Body of pancreas (tissue), 4 donors: ENCODE measurements at regions not wholly inside any gene's neighbourhood (a gene's known extent, or its start where the extent isn't known, plus 50 kb on each side); places are given as distances from the start of the nearest gene placed in this dataset.

Experiments used
- POLR2A ChIP-seq, 3 donors: fragments of 450-650 bp; IDR thresholded peaks; one replicate each; pipeline ENCODE4 v1.6.1; 2016; ENCODE audit warnings: antibody characterized with exemption in 3 of 3, mild to moderate bottlenecking in 2 of 3
- TF ChIP-seq, protein P1 (sequence below), 7 experiments: fragments of 450-650 bp in 4 of 7; fragments of 200-600 bp in 3 of 7; sonication (generic) in 3 of 7; IDR thresholded peaks; one replicate each; pipeline ENCODE4 v1.5.1; 2016 to 2019; ENCODE audit warnings: antibody characterized with exemption in 7 of 7

DNA sequence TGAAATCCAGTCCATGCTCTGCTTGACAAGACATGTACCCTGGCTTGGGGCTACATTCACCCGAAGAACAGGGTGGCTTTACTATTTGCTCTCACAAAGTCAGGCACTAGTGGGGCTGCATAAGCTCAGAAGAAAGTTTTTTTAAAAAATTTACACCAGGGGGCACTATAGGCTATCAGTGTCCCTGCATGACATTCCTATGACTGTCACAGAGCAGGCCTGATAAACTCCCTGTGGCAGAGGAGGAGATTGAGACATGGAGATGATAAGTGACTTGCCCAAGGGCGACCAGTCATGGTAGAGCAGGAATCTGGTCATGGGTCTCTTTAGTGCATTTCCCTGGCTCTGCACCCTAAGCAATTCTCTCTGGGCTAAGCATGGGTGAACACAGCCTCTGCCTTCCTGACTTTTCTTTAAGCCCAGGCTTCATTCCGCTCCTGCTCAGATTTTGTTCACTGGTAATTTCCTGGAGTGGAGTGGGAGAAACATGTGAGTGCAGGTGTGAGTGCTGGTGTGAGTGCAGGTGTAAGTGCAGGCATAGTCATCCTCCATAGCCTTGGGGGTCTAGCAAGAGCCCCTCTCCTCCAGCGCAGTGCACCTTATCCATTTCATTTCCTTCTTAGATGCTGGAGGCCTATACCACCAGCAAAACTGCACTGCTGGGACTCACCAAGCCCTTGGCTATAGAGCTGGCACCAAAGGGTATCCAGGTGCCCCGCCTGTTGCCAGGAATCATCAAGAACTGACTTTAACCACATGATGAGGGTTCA is 91.6 kb downstream of the DHRS2 start:
- TF ChIP-seq, protein P1, sequence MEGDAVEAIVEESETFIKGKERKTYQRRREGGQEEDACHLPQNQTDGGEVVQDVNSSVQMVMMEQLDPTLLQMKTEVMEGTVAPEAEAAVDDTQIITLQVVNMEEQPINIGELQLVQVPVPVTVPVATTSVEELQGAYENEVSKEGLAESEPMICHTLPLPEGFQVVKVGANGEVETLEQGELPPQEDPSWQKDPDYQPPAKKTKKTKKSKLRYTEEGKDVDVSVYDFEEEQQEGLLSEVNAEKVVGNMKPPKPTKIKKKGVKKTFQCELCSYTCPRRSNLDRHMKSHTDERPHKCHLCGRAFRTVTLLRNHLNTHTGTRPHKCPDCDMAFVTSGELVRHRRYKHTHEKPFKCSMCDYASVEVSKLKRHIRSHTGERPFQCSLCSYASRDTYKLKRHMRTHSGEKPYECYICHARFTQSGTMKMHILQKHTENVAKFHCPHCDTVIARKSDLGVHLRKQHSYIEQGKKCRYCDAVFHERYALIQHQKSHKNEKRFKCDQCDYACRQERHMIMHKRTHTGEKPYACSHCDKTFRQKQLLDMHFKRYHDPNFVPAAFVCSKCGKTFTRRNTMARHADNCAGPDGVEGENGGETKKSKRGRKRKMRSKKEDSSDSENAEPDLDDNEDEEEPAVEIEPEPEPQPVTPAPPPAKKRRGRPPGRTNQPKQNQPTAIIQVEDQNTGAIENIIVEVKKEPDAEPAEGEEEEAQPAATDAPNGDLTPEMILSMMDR (IDR thresholded peaks at IDR 0.05), result peak in 6 of 7 experiments; percentile 30 to 63 (median 54)
- no peak for TF ChIP-seq POLR2A (IDR thresholded peaks at IDR 0.05)
